ENCODE measurements at regions not wholly inside any gene's neighbourhood (a gene's known extent, or its start where the extent isn't known, plus 50 kb on each side); places are given as distances from the start of the nearest gene placed in this dataset.

DNA sequence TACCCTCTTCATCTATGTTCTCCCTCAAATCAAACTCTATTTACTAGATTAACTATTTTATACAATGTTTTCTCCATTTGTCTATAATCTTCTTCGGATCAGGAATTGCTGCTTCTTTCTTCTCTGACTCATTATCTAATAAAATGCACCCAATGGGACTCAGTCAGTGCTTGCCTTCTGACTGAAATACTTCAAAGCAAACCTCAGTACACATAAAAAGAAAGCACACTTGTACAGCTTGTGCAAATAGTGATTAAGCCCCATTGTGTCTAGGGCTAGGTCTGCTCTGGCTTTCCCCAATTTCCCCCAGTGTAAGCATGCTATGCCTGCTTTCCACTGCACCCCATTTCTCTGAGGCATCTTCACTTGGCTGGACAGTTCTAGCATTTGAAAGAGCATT is 118.6 kb upstream of the C11orf87 start:
- in situ Hi-C loops (cut with MboI; ENCODE audit: low pct_unique_long_range_greater_than_20kb, low sequenced_read_pairs, unreplicated experiment): no loop called here
- no peak for DNase-seq (ENCODE audit: low spot score)
- TF ChIP-seq, protein P1, sequence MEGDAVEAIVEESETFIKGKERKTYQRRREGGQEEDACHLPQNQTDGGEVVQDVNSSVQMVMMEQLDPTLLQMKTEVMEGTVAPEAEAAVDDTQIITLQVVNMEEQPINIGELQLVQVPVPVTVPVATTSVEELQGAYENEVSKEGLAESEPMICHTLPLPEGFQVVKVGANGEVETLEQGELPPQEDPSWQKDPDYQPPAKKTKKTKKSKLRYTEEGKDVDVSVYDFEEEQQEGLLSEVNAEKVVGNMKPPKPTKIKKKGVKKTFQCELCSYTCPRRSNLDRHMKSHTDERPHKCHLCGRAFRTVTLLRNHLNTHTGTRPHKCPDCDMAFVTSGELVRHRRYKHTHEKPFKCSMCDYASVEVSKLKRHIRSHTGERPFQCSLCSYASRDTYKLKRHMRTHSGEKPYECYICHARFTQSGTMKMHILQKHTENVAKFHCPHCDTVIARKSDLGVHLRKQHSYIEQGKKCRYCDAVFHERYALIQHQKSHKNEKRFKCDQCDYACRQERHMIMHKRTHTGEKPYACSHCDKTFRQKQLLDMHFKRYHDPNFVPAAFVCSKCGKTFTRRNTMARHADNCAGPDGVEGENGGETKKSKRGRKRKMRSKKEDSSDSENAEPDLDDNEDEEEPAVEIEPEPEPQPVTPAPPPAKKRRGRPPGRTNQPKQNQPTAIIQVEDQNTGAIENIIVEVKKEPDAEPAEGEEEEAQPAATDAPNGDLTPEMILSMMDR (IDR thresholded peaks at IDR 0.05; ENCODE audit: extremely low read depth, insufficient read depth, missing control alignments): no peak

DNA sequence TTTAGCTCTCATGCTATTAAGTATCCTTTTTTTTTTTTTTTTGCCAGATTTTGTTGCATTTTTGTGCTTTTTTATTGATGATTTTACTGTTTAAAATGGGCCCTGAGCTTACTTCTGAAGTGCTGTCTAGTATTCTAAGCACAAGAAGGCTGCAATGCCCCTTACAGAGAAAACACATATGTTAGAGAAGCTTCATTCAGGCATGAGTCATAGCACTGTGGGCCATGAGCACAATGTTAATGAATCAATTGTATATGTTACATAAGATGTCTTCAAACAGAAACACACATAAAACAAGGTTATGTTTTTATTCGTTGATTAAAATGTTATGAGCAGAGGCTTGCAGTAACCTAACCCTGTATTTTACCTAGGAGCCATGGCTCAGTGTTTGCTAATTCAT is 117.8 kb upstream of the C11orf87 start:
- in situ Hi-C loops (cut with MboI; ENCODE audit: low pct_unique_long_range_greater_than_20kb, low sequenced_read_pairs, unreplicated experiment): no loop called here
- TF ChIP-seq, protein P1 (IDR thresholded peaks at IDR 0.05; ENCODE audit: extremely low read depth, insufficient read depth, missing control alignments): no peak

DNA sequence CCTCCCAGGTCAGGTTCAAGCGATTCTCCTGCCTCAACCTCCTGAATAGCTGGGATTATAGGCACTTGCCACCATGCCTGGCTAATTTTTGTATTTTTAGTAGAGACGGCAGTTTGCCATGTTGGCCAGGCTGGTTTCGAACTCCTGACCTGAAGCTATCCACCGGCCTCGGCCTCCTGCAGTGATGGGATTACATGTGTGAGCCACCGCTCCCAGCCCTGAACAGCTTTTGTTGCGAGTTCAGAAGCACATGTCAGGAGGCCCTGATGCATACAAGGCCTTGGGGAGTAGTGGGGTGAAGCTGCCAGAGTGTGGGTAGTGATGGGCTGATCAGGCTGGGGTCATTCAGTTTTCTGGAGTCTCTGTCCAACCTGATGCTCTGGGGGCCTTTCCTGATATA is 117.0 kb upstream of the C11orf87 start:
- in situ Hi-C loops (cut with MboI; ENCODE audit: low pct_unique_long_range_greater_than_20kb, low sequenced_read_pairs, unreplicated experiment): no loop called here
- TF ChIP-seq, protein P1 (IDR thresholded peaks at IDR 0.05; ENCODE audit: extremely low read depth, insufficient read depth, missing control alignments): no peak
- DNase-seq (ENCODE audit: low spot score): no peak

More for the DNA sequence above, 117.8 kb upstream of the C11orf87 start:
- DNase-seq (ENCODE audit: low spot score): no peak

DNA sequence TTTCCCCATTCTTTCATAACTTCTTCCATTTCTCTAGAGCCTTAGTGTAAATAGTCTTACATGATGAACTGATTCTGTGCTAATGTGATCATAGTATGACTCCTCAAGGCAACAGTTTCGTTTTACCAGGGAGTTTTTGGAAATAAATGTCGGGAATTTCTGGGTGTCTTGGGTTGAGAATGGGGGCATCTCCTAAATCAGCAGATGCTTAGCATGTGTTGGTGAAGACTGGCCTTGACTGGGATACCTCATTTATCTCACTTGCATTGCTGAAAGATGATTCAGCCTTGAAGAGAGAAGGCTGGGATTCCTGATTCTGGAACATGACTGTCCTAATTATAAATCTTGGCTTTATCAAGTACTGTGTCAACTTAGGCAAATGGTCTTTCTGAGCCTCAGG is 115.7 kb upstream of the C11orf87 start:
- TF ChIP-seq, protein P1 (IDR thresholded peaks at IDR 0.05; ENCODE audit: extremely low read depth, insufficient read depth, missing control alignments): no peak
- in situ Hi-C loops (cut with MboI; ENCODE audit: low pct_unique_long_range_greater_than_20kb, low sequenced_read_pairs, unreplicated experiment): no loop called here
- no peak for DNase-seq (ENCODE audit: low spot score)

DNA sequence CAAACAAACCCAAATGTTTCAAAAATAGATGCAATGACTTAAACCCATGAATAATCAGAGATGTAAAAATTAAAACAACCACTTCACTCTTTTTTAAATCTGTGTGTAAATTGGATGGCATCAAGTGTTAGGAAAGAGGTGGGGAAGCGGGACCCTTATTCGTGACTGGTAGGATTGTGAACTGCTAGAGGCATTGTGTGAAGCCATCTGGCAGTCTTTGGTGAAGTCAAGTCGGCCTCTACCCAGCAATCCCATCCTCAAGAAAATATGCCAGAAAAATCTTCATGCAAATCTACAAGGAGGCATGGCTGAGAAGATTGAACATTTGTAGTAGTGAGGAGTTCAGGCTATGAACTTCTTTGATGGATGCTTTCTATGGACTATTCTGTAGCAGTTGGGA is 114.6 kb upstream of the C11orf87 start:
- in situ Hi-C loops (cut with MboI; ENCODE audit: low pct_unique_long_range_greater_than_20kb, low sequenced_read_pairs, unreplicated experiment): no loop called here
- DNase-seq (ENCODE audit: low spot score): no peak
- TF ChIP-seq, protein P1 (IDR thresholded peaks at IDR 0.05; ENCODE audit: extremely low read depth, insufficient read depth, missing control alignments): no peak

DNA sequence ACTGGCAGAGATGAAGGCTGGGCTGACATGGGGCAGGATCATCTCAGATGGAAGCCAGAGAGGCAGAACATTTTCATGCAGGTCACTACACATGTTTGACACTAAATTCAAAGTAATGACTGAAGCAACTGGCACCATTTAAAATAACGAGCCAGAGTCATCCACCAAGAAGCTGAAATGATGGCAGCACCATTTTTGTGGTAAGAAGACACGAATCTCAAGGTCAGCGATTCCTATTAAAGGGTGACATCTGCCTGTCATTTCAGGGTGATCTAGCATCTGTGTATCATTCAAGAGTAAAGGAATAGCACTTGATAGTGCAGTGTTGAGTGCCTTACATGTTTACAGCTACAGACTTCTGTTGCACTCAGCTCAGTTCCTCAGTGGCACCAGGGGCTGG is 113.4 kb upstream of the C11orf87 start:
- in situ Hi-C loops (cut with MboI; ENCODE audit: low pct_unique_long_range_greater_than_20kb, low sequenced_read_pairs, unreplicated experiment): no loop called here
- TF ChIP-seq, protein P1 (IDR thresholded peaks at IDR 0.05; ENCODE audit: extremely low read depth, insufficient read depth, missing control alignments): no peak
- DNase-seq (ENCODE audit: low spot score): no peak

DNA sequence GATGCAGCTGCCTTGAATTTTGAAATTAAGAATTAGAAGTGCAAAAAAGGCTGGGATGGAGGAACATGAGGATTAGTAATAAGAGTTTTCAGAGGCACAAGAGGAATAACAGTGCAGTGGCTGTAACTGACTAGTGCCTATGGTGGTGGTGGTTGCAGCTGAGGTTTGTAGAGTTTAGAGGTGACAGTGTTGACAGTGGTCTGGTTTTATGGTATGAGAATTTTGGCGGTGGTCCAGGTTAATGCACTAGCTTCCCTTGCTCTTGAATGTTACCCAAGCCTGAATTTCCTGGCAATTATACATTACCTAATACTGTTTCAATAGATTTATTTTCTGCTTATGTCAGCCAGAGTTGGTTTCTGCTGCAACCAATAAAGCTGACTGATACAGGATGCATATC is 112.8 kb upstream of the C11orf87 start:
- TF ChIP-seq, protein P1 (IDR thresholded peaks at IDR 0.05; ENCODE audit: extremely low read depth, insufficient read depth, missing control alignments): no peak
- in situ Hi-C loops (cut with MboI; ENCODE audit: low pct_unique_long_range_greater_than_20kb, low sequenced_read_pairs, unreplicated experiment): no loop called here
- no peak for DNase-seq (ENCODE audit: low spot score)
